HUES48 (cell line): ENCODE measurements at regions not wholly inside any gene's neighbourhood (a gene's known extent, or its start where the extent isn't known, plus 50 kb on each side); places are given as distances from the start of the nearest gene placed in this dataset.

ENCODE experiments used
- H3K27ac ChIP-seq: one replicate; pipeline ENCODE4 v1.7.0; 2013; ENCODE audit warnings: low read depth, low read length, inconsistent platforms
- H3K27me3 ChIP-seq: 2 replicates; pipeline ENCODE4 v1.6.1; 2013; ENCODE audit warnings: mild to moderate bottlenecking, low read length; ENCODE audit not compliant: control insufficient read depth, insufficient read depth
- H3K36me3 ChIP-seq: 2 replicates; pipeline ENCODE4 v1.6.1; 2013; ENCODE audit warnings: low read length; ENCODE audit not compliant: control insufficient read depth, insufficient read depth
- H3K4me1 ChIP-seq: 2 replicates; pipeline ENCODE4 v1.6.1; 2013; ENCODE audit warnings: mild to moderate bottlenecking, low read length; ENCODE audit not compliant: control insufficient read depth, insufficient read depth
- H3K4me3 ChIP-seq: 2 replicates; pipeline ENCODE4 v1.5.1; 2013; ENCODE audit warnings: mild to moderate bottlenecking, low read depth, low read length
- H3K9ac ChIP-seq: 2 replicates; pipeline ENCODE4 v1.6.1; 2013; ENCODE audit warnings: mild to moderate bottlenecking, low read depth, low read length, moderate library complexity
- H3K9me3 ChIP-seq: 2 replicates; pipeline ENCODE4 v1.6.1; 2013; ENCODE audit warnings: low read length; ENCODE audit not compliant: control insufficient read depth, insufficient read depth

DNA sequence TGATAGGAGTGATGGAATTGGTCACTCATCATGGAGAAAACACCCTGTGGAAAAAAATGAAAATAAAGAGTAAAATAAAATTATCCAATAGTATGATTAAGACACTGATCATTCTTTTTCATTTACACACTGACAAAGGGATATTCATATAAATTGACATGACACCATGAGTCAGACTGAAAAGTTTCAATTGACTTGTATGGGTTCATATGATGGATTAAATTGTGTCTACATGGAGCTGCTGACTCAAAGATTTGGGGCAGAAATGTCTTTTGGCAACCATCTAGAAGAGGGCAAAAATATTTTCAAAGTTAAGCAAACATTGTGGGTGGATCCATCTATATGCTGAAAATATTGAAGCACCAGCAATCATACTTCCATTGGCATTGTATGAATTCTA is 153.4 kb upstream of the PPP3CA start:
- Histone ChIP-seq H3K4me3 (no peak overlapping the region), H3K36me3 (no peaks in the 10 kb centered on the region), H3K27me3 (no peaks in the 10 kb centered on the region), H3K27ac (no peak overlapping the region), H3K9me3 (no peaks in the 10 kb centered on the region), H3K9ac (no peak overlapping the region), H3K4me1 (no peaks in the 10 kb centered on the region)

DNA sequence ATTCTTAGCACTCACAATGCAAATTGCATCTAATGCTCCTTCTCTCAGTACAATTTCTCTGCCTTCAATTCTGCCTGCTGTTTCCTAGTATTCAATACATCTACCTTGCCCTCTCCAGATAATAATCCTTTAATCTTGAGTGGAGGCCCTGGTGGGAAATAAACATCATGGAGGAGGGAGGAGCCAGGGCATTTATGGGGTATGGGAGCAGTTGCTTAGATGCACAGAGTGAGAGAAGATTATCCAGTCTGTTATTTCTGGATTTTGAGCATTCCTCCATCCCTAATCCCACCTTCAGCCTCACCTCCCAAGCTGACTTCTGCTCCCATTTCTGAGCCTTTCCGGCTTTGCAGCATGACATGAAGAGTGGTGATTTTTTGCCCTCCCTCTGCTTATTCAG is 127.9 kb upstream of the PPP3CA start:
- Histone ChIP-seq H3K36me3 (no peaks in the 10 kb centered on the region), H3K4me1 (no peaks in the 10 kb centered on the region), H3K9ac (no peak overlapping the region), H3K4me3 (no peak overlapping the region), H3K27ac (no peak overlapping the region), H3K27me3 (no peaks in the 10 kb centered on the region), H3K9me3 (no peaks in the 10 kb centered on the region)

DNA sequence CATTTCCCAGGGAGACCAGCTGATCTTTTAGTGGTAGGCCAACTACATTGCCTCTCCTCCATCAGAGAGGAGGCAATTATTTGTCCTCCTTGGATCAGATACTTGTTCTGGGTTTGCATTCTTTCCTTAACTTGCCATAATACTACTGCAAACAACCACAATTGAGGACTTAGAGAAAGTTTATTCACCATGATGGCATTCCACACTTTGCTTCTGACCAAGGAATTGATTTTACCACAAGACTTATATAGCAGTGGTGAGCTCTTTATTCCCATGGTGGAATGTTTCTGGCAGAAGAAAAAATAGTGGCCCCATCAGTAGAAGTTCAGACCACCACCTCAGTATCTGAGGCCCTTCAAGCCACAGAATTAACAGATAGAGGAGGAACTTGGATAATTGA is 123.9 kb upstream of the PPP3CA start:
- Histone ChIP-seq H3K9ac (no peak overlapping the region), H3K4me1 (no peaks in the 10 kb centered on the region), H3K9me3 (no peaks in the 10 kb centered on the region), H3K27ac (no peak overlapping the region), H3K36me3 (no peaks in the 10 kb centered on the region), H3K4me3 (no peak overlapping the region), H3K27me3 (no peaks in the 10 kb centered on the region)

DNA sequence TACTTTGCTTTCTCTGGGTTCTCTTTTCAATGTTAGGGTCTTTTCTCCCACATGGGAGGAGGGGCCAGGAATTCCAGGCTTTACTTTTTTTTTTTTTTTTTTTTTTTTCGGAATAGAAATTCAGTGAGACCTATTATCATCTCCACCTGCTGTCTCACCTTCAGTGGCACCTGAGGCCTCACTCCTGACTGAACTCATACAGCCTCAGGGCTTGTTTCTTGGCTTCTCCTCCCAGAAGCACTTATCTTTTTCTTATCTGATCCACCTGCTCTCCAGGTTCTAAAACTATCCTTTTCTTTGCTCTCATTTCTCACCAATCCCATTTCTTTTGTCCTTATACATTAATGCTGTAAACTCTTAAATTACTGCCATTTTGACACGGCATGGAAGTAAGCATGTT is 117.3 kb upstream of the PPP3CA start:
- Histone ChIP-seq H3K36me3 (no peaks in the 10 kb centered on the region), H3K9ac (no peak overlapping the region), H3K27ac (no peak overlapping the region), H3K4me3 (no peak overlapping the region), H3K4me1 (no peaks in the 10 kb centered on the region), H3K27me3 (no peaks in the 10 kb centered on the region), H3K9me3 (no peaks in the 10 kb centered on the region)

DNA sequence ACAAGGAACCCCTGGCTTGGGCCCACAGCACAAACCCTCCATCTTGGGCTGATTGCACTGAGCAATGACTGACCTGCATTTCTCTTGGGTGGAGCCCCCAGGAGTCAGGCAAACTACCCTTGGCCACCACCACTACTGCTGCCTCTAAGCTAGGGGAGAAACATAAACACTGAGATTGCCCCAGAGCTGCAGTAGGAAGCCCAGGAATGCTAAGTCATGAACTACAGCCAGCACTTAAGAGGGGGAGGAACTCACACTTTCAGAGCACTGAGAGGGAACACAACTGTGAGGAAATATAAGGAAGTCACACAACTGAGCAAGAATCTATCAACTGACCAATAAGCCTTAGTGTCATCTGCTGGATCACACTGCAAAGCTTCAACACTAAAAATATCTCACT is 111.6 kb upstream of the PPP3CA start:
- Histone ChIP-seq H3K4me1 (no peaks in the 10 kb centered on the region), H3K27ac (no peak overlapping the region), H3K27me3 (no peaks in the 10 kb centered on the region), H3K9me3 (no peaks in the 10 kb centered on the region), H3K36me3 (no peaks in the 10 kb centered on the region), H3K9ac (no peak overlapping the region), H3K4me3 (no peak overlapping the region)

DNA sequence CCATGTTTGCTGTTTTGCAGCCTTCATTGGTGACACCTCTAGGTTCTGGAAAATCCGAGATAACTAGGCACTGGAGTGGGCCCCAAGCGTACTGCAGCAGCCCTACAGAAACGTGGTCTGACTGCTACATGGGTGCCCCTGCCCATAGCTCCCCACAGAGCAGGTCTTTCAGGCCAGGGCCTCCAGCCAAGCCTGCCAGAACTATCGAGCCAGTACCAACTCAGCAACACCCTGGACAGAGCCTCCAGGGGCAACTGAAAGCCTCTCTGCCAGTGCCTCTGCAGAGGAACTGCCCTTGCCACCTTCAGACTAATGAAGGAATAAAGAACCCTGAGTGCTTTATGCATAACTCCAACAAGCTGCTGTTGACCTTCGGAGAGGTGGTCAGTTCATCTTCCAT is 111.1 kb upstream of the PPP3CA start:
- Histone ChIP-seq H3K4me1 (no peaks in the 10 kb centered on the region), H3K9ac (no peak overlapping the region), H3K4me3 (no peak overlapping the region), H3K27ac (no peak overlapping the region), H3K36me3 (no peaks in the 10 kb centered on the region), H3K9me3 (no peaks in the 10 kb centered on the region), H3K27me3 (no peaks in the 10 kb centered on the region)

DNA sequence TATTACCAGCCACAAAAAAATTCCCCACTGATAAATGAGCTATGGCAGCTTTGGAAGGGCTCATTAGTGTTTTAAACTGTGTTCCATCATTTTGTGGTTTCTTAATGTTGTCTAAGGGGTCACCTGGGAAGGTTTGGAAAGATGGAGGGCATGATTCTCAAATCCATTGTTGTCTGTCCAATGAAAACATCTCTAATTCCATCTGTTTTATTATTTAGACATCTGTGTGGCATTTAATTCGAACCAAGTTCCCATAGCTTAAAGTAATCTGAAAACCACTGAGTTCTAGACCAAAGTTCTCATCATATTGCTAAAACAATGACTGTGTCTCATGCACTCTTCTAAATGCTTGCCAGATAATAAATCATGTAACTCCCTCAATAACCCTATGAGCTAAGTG is 103.8 kb upstream of the PPP3CA start:
- Histone ChIP-seq H3K36me3 (no peaks in the 10 kb centered on the region), H3K4me3 (no peak overlapping the region), H3K4me1 (no peaks in the 10 kb centered on the region), H3K9me3 (no peaks in the 10 kb centered on the region), H3K27ac (no peak overlapping the region), H3K9ac (no peak overlapping the region), H3K27me3 (no peaks in the 10 kb centered on the region)

DNA sequence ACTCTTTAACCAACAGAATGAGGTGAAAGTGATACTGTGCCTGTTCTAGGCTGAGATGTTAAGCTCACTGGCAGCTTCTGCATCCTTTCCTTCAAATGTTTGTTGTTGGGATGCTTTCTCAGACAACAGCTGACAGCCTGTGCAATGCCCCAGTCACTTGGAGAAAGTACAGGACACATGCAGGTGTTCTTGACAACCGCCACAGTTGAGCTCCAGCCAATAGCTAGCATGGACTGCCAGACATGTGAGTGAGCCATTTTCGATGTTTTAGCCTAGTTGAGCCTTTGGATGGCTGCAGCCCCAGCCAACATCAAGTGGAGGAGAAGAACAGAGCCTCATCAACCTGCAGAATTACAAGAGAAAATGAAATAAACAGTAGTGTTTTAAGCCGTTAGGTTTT is 94.1 kb upstream of the PPP3CA start:
- Histone ChIP-seq H3K4me3 (no peak overlapping the region), H3K9me3 (no peaks in the 10 kb centered on the region), H3K9ac (no peak overlapping the region), H3K36me3 (no peaks in the 10 kb centered on the region), H3K4me1 (no peaks in the 10 kb centered on the region), H3K27me3 (no peaks in the 10 kb centered on the region), H3K27ac (no peak overlapping the region)

DNA sequence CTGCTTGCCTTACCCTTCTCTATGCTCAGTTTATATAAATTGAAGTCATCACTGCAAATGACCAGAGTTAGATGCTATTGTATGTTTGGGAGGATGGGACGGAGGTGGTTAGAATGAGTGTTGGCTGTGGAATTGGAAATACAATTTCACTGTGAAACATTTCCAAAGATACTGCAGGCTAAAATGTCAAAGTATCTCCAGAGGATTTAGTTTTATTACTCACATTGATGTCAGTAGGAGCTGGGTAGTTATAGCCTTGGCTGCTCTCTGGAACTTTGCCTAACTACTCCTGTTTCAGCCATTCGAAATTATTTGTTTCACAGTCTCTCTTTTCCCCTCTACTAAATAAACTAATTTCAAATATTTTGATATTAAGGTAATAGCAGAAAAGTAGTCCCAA is 92.6 kb upstream of the PPP3CA start:
- Histone ChIP-seq H3K4me3 (no peak overlapping the region), H3K9ac (no peak overlapping the region), H3K36me3 (no peaks in the 10 kb centered on the region), H3K4me1 (no peaks in the 10 kb centered on the region), H3K9me3 (no peaks in the 10 kb centered on the region), H3K27ac (no peak overlapping the region), H3K27me3 (no peaks in the 10 kb centered on the region)

DNA sequence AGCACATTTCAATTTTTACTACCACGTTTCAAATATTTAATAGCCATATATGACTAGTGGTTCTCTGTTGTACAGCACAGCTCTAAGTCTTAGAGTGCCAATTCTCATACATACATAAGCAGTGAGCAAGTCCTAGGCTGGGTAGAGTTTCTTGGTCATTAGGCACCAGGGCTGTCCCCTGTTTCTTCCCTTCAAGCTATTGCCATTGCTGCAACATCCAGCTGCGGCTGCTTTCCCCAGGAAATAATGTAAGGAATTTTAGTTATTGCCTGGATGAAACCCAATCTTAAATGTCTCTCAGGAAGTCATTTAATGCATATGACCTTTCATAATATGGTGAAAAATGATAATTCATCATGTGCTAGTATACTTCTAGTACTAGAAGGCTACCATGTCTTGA is 74.1 kb upstream of the PPP3CA start:
- peaks cover 14% of the 10 kb centered on the region for H3K4me1 ChIP-seq
- no peak overlapping the region for H3K27ac ChIP-seq

DNA sequence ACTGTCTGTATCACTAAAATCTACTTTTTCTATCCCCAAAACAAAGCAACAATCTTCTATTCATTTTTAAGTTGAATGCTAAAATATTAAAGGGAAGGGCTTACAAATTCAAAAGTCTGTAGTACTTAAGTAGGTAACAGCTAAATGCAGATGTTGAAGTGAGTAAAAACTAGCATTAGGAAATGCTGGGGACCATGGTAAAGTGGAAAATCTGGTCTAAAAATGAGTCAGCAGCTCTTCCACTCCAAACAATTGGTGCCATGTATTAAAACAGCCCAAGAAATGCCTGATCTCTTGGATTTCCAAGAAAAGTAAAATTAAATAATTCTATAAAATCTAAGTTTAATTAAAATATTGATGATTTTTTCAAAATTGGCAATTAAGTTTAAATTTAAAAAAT is 73.3 kb upstream of the PPP3CA start:
- no peaks in the 10 kb centered on the region for H3K9me3 ChIP-seq
- H3K9ac ChIP-seq = no peak overlapping the region
- peaks cover 14% of the 10 kb centered on the region for H3K4me1 ChIP-seq
- H3K27ac ChIP-seq = no peak overlapping the region
- H3K4me3 ChIP-seq = no peak overlapping the region
- no peaks in the 10 kb centered on the region for H3K27me3 ChIP-seq
- H3K36me3 ChIP-seq = no peaks in the 10 kb centered on the region

More for the DNA sequence above, 74.1 kb upstream of the PPP3CA start:
- H3K9ac ChIP-seq = no peak overlapping the region
- H3K9me3 ChIP-seq = no peaks in the 10 kb centered on the region
- no peak overlapping the region for H3K4me3 ChIP-seq
- H3K27me3 ChIP-seq = no peaks in the 10 kb centered on the region
- no peaks in the 10 kb centered on the region for H3K36me3 ChIP-seq
